ENCODE measurements at regions not wholly inside any gene's neighbourhood (a gene's known extent, or its start where the extent isn't known, plus 50 kb on each side); places are given as distances from the start of the nearest gene placed in this dataset.

GRCh38 chr2:195592105-195592504 is 64.9 kb upstream of the SLC39A10 start:
- Histone ChIP-seq H3K36me3 (ENCODE audit: control insufficient read depth, insufficient read depth, low read length) (no peaks in the 10 kb centered on the region), H3K4me1 (ENCODE audit: control insufficient read depth, insufficient read depth, low read length) (no peaks in the 10 kb centered on the region), H3K4me3 (ENCODE audit: insufficient read depth, low read depth, low read length) (no peak overlapping the region), H3K27me3 (ENCODE audit: control insufficient read depth, insufficient read depth, low read length, poor library complexity, severe bottlenecking) (no peaks in the 10 kb centered on the region), H3K27ac (ENCODE audit: insufficient read depth, low read depth, low read length, poor library complexity, severe bottlenecking) (no peak overlapping the region), H3K9me3 (ENCODE audit: control insufficient read depth, low read length) (no peaks in the 10 kb centered on the region)
- WGBS, 2 experiments, result 83 to 88% methylated on average over 2 of the region's 2 CpGs

- Histone ChIP-seq H3K9me3 (ENCODE audit: control insufficient read depth, low read length) (no peaks in the 10 kb centered on the region), H3K36me3 (ENCODE audit: control insufficient read depth, insufficient read depth, low read length) (no peaks in the 10 kb centered on the region), H3K27me3 (ENCODE audit: control insufficient read depth, insufficient read depth, low read length, poor library complexity, severe bottlenecking) (no peaks in the 10 kb centered on the region), H3K4me1 (ENCODE audit: control insufficient read depth, insufficient read depth, low read length) (no peaks in the 10 kb centered on the region), H3K4me3 (ENCODE audit: insufficient read depth, low read depth, low read length) (no peak overlapping the region), H3K27ac (ENCODE audit: insufficient read depth, low read depth, low read length, poor library complexity, severe bottlenecking) (no peak overlapping the region)
- 94 to 97% methylated on average over 1 of the region's 1 CpG for WGBS, 2 experiments
Measured at GRCh38 chr2:195590861-195591205, 66.2 kb upstream of the SLC39A10 start.

GRCh38 chr2:195590199-195590860 is 66.7 kb upstream of the SLC39A10 start:
- Histone ChIP-seq H3K36me3 (ENCODE audit: control insufficient read depth, insufficient read depth, low read length) (no peaks in the 10 kb centered on the region), H3K4me3 (ENCODE audit: insufficient read depth, low read depth, low read length) (no peak overlapping the region), H3K9me3 (ENCODE audit: control insufficient read depth, low read length) (no peaks in the 10 kb centered on the region), H3K4me1 (ENCODE audit: control insufficient read depth, insufficient read depth, low read length) (no peaks in the 10 kb centered on the region), H3K27me3 (ENCODE audit: control insufficient read depth, insufficient read depth, low read length, poor library complexity, severe bottlenecking) (no peaks in the 10 kb centered on the region), H3K27ac (ENCODE audit: insufficient read depth, low read depth, low read length, poor library complexity, severe bottlenecking) (no peak overlapping the region)
- 70 to 92% methylated on average over 1 of the region's 1 CpG for WGBS, 2 experiments

GRCh38 chr2:195587966-195588365 is 69.1 kb upstream of the SLC39A10 start:
- Histone ChIP-seq H3K4me3 (ENCODE audit: insufficient read depth, low read depth, low read length) (no peak overlapping the region), H3K4me1 (ENCODE audit: control insufficient read depth, insufficient read depth, low read length) (no peaks in the 10 kb centered on the region), H3K36me3 (ENCODE audit: control insufficient read depth, insufficient read depth, low read length) (no peaks in the 10 kb centered on the region), H3K27ac (ENCODE audit: insufficient read depth, low read depth, low read length, poor library complexity, severe bottlenecking) (no peak overlapping the region), H3K9me3 (ENCODE audit: control insufficient read depth, low read length) (no peaks in the 10 kb centered on the region), H3K27me3 (ENCODE audit: control insufficient read depth, insufficient read depth, low read length, poor library complexity, severe bottlenecking) (no peaks in the 10 kb centered on the region)
- WGBS, 2 experiments, result 83 to 91% methylated on average over 4 of the region's 5 CpGs

- H3K9me3 ChIP-seq (ENCODE audit: control insufficient read depth, low read length), result no peaks in the 10 kb centered on the region
- H3K36me3 ChIP-seq (ENCODE audit: control insufficient read depth, insufficient read depth, low read length), result no peaks in the 10 kb centered on the region
- no peaks in the 10 kb centered on the region for H3K27me3 ChIP-seq (ENCODE audit: control insufficient read depth, insufficient read depth, low read length, poor library complexity, severe bottlenecking)
- 82 to 85% methylated on average over 1 of the region's 1 CpG for WGBS, 2 experiments
- H3K4me3 ChIP-seq (ENCODE audit: insufficient read depth, low read depth, low read length), result no peak overlapping the region
- H3K4me1 ChIP-seq (ENCODE audit: control insufficient read depth, insufficient read depth, low read length), result no peaks in the 10 kb centered on the region
- H3K27ac ChIP-seq (ENCODE audit: insufficient read depth, low read depth, low read length, poor library complexity, severe bottlenecking), result no peak overlapping the region
Measured at GRCh38 chr2:195586062-195586714, 70.8 kb upstream of the SLC39A10 start.

- no peaks in the 10 kb centered on the region for H3K36me3 ChIP-seq (ENCODE audit: control insufficient read depth, insufficient read depth, low read length)
- 91 to 93% methylated on average over 1 of the region's 1 CpG for WGBS, 2 experiments
- H3K27ac ChIP-seq (ENCODE audit: insufficient read depth, low read depth, low read length, poor library complexity, severe bottlenecking), result no peak overlapping the region
- no peaks in the 10 kb centered on the region for H3K4me1 ChIP-seq (ENCODE audit: control insufficient read depth, insufficient read depth, low read length)
- no peaks in the 10 kb centered on the region for H3K9me3 ChIP-seq (ENCODE audit: control insufficient read depth, low read length)
- H3K4me3 ChIP-seq (ENCODE audit: insufficient read depth, low read depth, low read length), result no peak overlapping the region
- no peaks in the 10 kb centered on the region for H3K27me3 ChIP-seq (ENCODE audit: control insufficient read depth, insufficient read depth, low read length, poor library complexity, severe bottlenecking)
Measured at GRCh38 chr2:195582188-195582587, 74.8 kb upstream of the SLC39A10 start.

- H3K4me3 ChIP-seq (ENCODE audit: insufficient read depth, low read depth, low read length), result no peak overlapping the region
- no peaks in the 10 kb centered on the region for H3K4me1 ChIP-seq (ENCODE audit: control insufficient read depth, insufficient read depth, low read length)
- WGBS, 2 experiments, result 82 to 98% methylated on average over 2 of the region's 2 CpGs
- no peak overlapping the region for H3K27ac ChIP-seq (ENCODE audit: insufficient read depth, low read depth, low read length, poor library complexity, severe bottlenecking)
- H3K27me3 ChIP-seq (ENCODE audit: control insufficient read depth, insufficient read depth, low read length, poor library complexity, severe bottlenecking), result no peaks in the 10 kb centered on the region
- no peaks in the 10 kb centered on the region for H3K9me3 ChIP-seq (ENCODE audit: control insufficient read depth, low read length)
- H3K36me3 ChIP-seq (ENCODE audit: control insufficient read depth, insufficient read depth, low read length), result no peaks in the 10 kb centered on the region
Measured at GRCh38 chr2:195579776-195580555, 77.1 kb upstream of the SLC39A10 start.

GRCh38 chr2:195575879-195576401 is 81.1 kb upstream of the SLC39A10 start:
- Histone ChIP-seq H3K4me1 (ENCODE audit: control insufficient read depth, insufficient read depth, low read length) (no peaks in the 10 kb centered on the region), H3K4me3 (ENCODE audit: insufficient read depth, low read depth, low read length) (no peak overlapping the region), H3K27me3 (ENCODE audit: control insufficient read depth, insufficient read depth, low read length, poor library complexity, severe bottlenecking) (no peaks in the 10 kb centered on the region), H3K9me3 (ENCODE audit: control insufficient read depth, low read length) (no peaks in the 10 kb centered on the region), H3K27ac (ENCODE audit: insufficient read depth, low read depth, low read length, poor library complexity, severe bottlenecking) (no peak overlapping the region), H3K36me3 (ENCODE audit: control insufficient read depth, insufficient read depth, low read length) (no peaks in the 10 kb centered on the region)
- 69 to 85% methylated on average over 4 of the region's 4 CpGs for WGBS, 2 experiments

GRCh38 chr2:195575016-195575415 is 82.0 kb upstream of the SLC39A10 start:
- Histone ChIP-seq H3K4me1 (ENCODE audit: control insufficient read depth, insufficient read depth, low read length) (no peaks in the 10 kb centered on the region), H3K27me3 (ENCODE audit: control insufficient read depth, insufficient read depth, low read length, poor library complexity, severe bottlenecking) (no peaks in the 10 kb centered on the region), H3K9me3 (ENCODE audit: control insufficient read depth, low read length) (no peaks in the 10 kb centered on the region), H3K36me3 (ENCODE audit: control insufficient read depth, insufficient read depth, low read length) (no peaks in the 10 kb centered on the region), H3K27ac (ENCODE audit: insufficient read depth, low read depth, low read length, poor library complexity, severe bottlenecking) (no peak overlapping the region), H3K4me3 (ENCODE audit: insufficient read depth, low read depth, low read length) (no peak overlapping the region)
- 94 to 97% methylated on average over 2 of the region's 2 CpGs for WGBS, 2 experiments

GRCh38 chr2:195574312-195574711 is 82.7 kb upstream of the SLC39A10 start:
- Histone ChIP-seq H3K9me3 (ENCODE audit: control insufficient read depth, low read length) (no peaks in the 10 kb centered on the region), H3K27me3 (ENCODE audit: control insufficient read depth, insufficient read depth, low read length, poor library complexity, severe bottlenecking) (no peaks in the 10 kb centered on the region), H3K4me1 (ENCODE audit: control insufficient read depth, insufficient read depth, low read length) (no peaks in the 10 kb centered on the region), H3K27ac (ENCODE audit: insufficient read depth, low read depth, low read length, poor library complexity, severe bottlenecking) (no peak overlapping the region), H3K36me3 (ENCODE audit: control insufficient read depth, insufficient read depth, low read length) (no peaks in the 10 kb centered on the region), H3K4me3 (ENCODE audit: insufficient read depth, low read depth, low read length) (no peak overlapping the region)
- 87 to 97% methylated on average over 2 to 3 of the region's 3 CpGs for WGBS, 2 experiments
